Right atrium auricular region (tissue), 2 donors: ENCODE measurements at regions not wholly inside any gene's neighbourhood (a gene's known extent, or its start where the extent isn't known, plus 50 kb on each side); places are given as distances from the start of the nearest gene placed in this dataset.
A peak's percentile ranks its signal among the peaks of the same experiment; 100 is the strongest.

Experiments used
- DNase-seq: peaks from one replicate; pipeline ENCODE4 v3.0.0-alpha.2; 2019; ENCODE audit warnings: low spot score
- H3K27ac ChIP-seq, 2 donors: fragments of 200-600 bp; sonication (generic); 1 replicate in 1 of 2; 2 replicates in 1 of 2; pipeline ENCODE4 v1.5.1; 2016 to 2019
- H3K27me3 ChIP-seq, 2 donors: fragments of 200-600 bp; sonication (generic); one replicate each; pipeline versions ENCODE4 v1.5.1 to v1.6.0; 2017 to 2019
- H3K36me3 ChIP-seq: fragments of 200-600 bp; sonication (generic); one replicate; pipeline ENCODE4 v1.5.1; 2016
- H3K4me1 ChIP-seq, 2 donors: fragments of 200-600 bp; sonication (generic); one replicate each; pipeline versions ENCODE4 v1.5.1 to v1.6.0; 2017 to 2019
- H3K4me3 ChIP-seq, 2 donors: fragments of 200-600 bp; sonication (generic); 1 replicate in 1 of 2; 2 replicates in 1 of 2; pipeline ENCODE4 v1.5.1; 2017 to 2019; ENCODE audit warnings: mild to moderate bottlenecking in 1 of 2, moderate library complexity in 1 of 2
- H3K9me3 ChIP-seq, 2 donors: fragments of 200-600 bp; sonication (generic); one replicate each; pipeline ENCODE4 v1.5.1; 2019
- CTCF ChIP-seq, 2 donors: fragments of 200-600 bp; sonication (generic); IDR thresholded peaks; one replicate each; pipeline ENCODE4 v1.5.1; 2019; ENCODE audit warnings: antibody characterized with exemption in 2 of 2

GRCh38 chr4:111464251-111465045 lies 680.8 kb upstream of the FAM241A start:
- no peaks in the 10 kb centered on the region for H3K27me3 ChIP-seq
- H3K4me3 ChIP-seq, result no peak overlapping the region
- DNase-seq, result no peak
- no peak overlapping the region for H3K27ac ChIP-seq
- no peak for TF ChIP-seq CTCF (IDR thresholded peaks at IDR 0.05)
- H3K9me3 ChIP-seq, result no peaks in the 10 kb centered on the region
- no peaks in the 10 kb centered on the region for H3K4me1 ChIP-seq
- no peaks in the 10 kb centered on the region for H3K36me3 ChIP-seq

- Histone ChIP-seq H3K36me3 (no peaks in the 10 kb centered on the region), H3K27me3 (no peaks in the 10 kb centered on the region), H3K4me3 (no peak overlapping the region), H3K4me1 (no peaks in the 10 kb centered on the region), H3K27ac (no peak overlapping the region), H3K9me3 (no peaks in the 10 kb centered on the region)
- no peak for DNase-seq
- TF ChIP-seq CTCF (IDR thresholded peaks at IDR 0.05), result no peak
Observed at GRCh38 chr4:111466811-111467604, 678.2 kb upstream of the FAM241A start.

- Histone ChIP-seq H3K27me3 (no peaks in the 10 kb centered on the region), H3K36me3 (no peaks in the 10 kb centered on the region), H3K4me1 (no peaks in the 10 kb centered on the region), H3K9me3 (no peaks in the 10 kb centered on the region), H3K4me3 (no peak overlapping the region), H3K27ac (no peak overlapping the region)
- peak in 1 of 2 donors; percentile 69 for TF ChIP-seq CTCF (IDR thresholded peaks at IDR 0.05)
- no peak for DNase-seq
Observed at GRCh38 chr4:111475001-111475400, 670.3 kb upstream of the FAM241A start.

GRCh38 chr4:111475666-111476065 lies 669.6 kb upstream of the FAM241A start:
- DNase-seq, result no peak
- Histone ChIP-seq H3K4me3 (no peak overlapping the region), H3K36me3 (no peaks in the 10 kb centered on the region), H3K27me3 (no peaks in the 10 kb centered on the region), H3K27ac (no peak overlapping the region), H3K4me1 (no peaks in the 10 kb centered on the region), H3K9me3 (no peaks in the 10 kb centered on the region)
- no peak for TF ChIP-seq CTCF (IDR thresholded peaks at IDR 0.05)

GRCh38 chr4:111480510-111480909 lies 664.7 kb upstream of the FAM241A start:
- H3K4me3 ChIP-seq, result no peak overlapping the region
- H3K27ac ChIP-seq, result no peak overlapping the region
- H3K36me3 ChIP-seq, result no peaks in the 10 kb centered on the region
- H3K27me3 ChIP-seq, result no peaks in the 10 kb centered on the region
- no peak for DNase-seq
- H3K4me1 ChIP-seq, result no peaks in the 10 kb centered on the region
- no peaks in the 10 kb centered on the region for H3K9me3 ChIP-seq
- no peak for TF ChIP-seq CTCF (IDR thresholded peaks at IDR 0.05)
